ENCODE measurements at regions not wholly inside any gene's neighbourhood (a gene's known extent, or its start where the extent isn't known, plus 50 kb on each side); places are given as distances from the start of the nearest gene placed in this dataset.
"Not testable (repeated sequence)": the region's sequence is repeated elsewhere in the genome, so short reads cannot be mapped to it uniquely, and the experiment has no call there.

- DNase-seq = peak in 1 of 3 experiments; percentile 0
Observed at GRCh38 chr21:9070703-9071102, 1450.7 kb upstream of the TPTE start.

- not testable (repeated sequence) for DNase-seq
Observed at GRCh38 chr21:9073010-9073409, 1448.4 kb upstream of the TPTE start.

DNA sequence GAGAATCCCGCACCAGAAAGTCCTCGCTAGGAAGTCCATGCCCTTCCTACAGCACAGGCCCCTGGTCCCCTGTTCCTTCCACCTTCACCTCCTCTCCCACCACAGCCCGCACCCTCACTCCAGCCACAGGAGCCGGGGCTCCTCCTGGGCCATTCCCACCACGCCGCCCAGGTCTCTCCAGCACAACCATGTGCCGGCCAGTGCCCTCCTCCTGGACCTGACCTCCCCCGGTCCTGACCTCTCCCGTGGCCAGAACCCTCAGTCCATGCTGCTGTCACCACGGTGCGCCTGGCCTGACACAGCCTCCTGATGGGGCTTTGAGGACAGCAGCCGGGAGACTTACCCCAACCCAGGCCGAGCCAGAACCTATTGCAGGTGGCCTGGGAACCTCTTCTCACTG lies 1446.6 kb upstream of the TPTE start:
- DNase-seq = not testable (repeated sequence)

DNA sequence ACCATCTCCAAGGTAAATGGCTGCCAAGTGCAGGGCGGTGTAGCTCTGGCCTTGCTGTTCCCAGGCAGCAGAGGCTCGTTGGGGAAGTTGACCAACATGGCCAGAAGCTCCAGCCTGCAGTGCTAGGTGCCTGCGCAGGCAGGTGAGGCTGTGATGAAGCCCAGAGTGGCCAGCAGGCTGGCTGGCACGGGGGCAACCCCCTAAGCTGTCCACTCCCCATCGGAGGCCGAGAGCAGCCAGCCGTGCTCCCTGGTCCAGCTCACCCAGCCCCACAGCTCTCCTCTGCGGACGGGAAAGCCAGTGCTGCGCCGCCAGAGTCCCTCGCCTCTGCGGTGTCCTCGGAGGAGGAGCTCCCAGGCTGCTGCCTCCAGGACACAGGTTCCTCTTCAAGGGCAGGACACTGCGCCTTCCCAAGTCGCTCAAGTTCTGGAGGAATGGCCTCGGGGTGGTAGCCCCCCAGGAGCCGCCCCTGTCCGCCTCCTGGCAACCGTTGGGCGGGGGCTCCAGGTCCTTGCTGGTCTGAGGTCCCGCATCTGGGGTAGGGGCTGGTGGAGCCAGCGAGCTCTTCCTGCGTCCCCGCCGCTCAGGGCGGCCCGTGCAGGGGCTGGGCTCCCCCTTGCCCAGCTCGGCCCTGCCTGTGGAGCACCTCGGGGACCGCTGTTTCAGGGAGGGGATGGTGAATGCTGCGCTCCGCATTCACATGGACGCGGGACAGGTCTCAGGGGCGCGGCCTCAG lies 1438.1 kb upstream of the TPTE start:
- not testable (repeated sequence) for DNase-seq

GRCh38 chr21:9086299-9086698 lies 1435.1 kb upstream of the TPTE start:
- DNase-seq = not testable (repeated sequence)

DNA sequence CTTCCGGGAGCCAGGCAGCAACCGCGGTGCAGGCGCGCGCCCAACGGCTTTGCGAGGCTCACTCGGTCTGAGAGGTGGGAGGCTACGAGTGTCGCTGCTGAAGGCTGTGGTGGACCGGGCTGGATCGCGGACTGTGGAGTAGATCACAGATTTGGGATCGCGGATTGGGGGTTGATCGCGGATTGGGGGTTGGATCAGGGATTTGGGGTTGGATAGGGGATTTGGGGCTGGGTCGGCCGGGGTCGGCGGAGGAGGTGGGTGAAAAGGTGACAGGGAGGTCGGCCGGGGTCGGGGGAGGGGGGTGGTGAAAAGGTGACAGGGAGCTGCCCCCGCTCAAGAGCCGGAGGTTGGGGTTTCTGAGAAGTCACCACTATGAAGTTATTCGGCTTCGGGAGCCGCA lies 1433.6 kb upstream of the TPTE start:
- DNase-seq = not testable (repeated sequence)

- not testable (repeated sequence) for DNase-seq
Observed at GRCh38 chr21:9129741-9130140, 1391.6 kb upstream of the TPTE start.

- peak in 1 of 3 experiments; percentile 0 for DNase-seq
Observed at GRCh38 chr21:9130817-9131216, 1390.6 kb upstream of the TPTE start.
